K562 (cell line): ENCODE measurements at regions not wholly inside any gene's neighbourhood (a gene's known extent, or its start where the extent isn't known, plus 50 kb on each side); places are given as distances from the start of the nearest gene placed in this dataset.

Experiments
- ATAC-seq: fragments of 200-7000 bp; cut with Tn5 transposase; 3 replicates; pipeline ENCODE4 v1.9.1; 2020; ENCODE audit warnings: moderate library complexity
- BruUV-seq: library from RNA; stranded (reverse); fragments of 400-500 nt; replicated peaks from 2 replicates; lab custom pipeline; 2021; lab: Mats Ljungman, UMichigan
- CTCF ChIA-PET: fragments of 300-600 bp; formaldehyde crosslinking; extraction: SDS; loops from one replicate; lab custom pipeline; 2021; ENCODE audit warnings: low intra/inter-chr PET ratio; lab: Yijun Ruan, JAX
- POLR2A ChIA-PET: fragments of 300-600, 350-650 bp; sonication (Branson Sonifier 250); formaldehyde crosslinking; extraction: SDS; loops from one replicate; lab custom pipeline; 2021; ENCODE audit warnings: antibody characterized with exemption, inconsistent platforms; lab: Yijun Ruan, JAX
- DNase-seq, 4 experiments: peaks; one replicate each; pipeline versions ENCODE4 v3.0.0 to v3.0.0-alpha.2; 2011 to 2018; ENCODE audit warnings: low spot score in 3 of 4, mixed read lengths in 3 of 4; ENCODE audit errors: extremely low read depth in 1 of 4
- FAIRE-seq: peaks from 2 replicates; lab custom pipeline; 2011; peaks lifted over from hg19 to GRCh38; lab: Jason Lieb, UNC
- H2AFZ ChIP-seq: 2 replicates; pipeline ENCODE4 v1.6.0; 2011; ENCODE audit warnings: low read depth, low read length, control low read depth, inconsistent platforms
- H3K27ac ChIP-seq: fragments of 200-600 bp; 3 replicates; pipeline ENCODE4 v1.8.0; 2011; ENCODE audit warnings: low read depth, mild to moderate bottlenecking, control low read depth, inconsistent platforms, low read length, moderate library complexity, mixed read lengths; ENCODE audit errors: extremely low read depth
- H3K27me3 ChIP-seq, 2 experiments: fragments of 300-600 bp in 1 of 2; 2 replicates in 1 of 2; 3 replicates in 1 of 2; pipeline versions ENCODE4 v1.6.0 to v1.8.0; 2011; ENCODE audit warnings: inconsistent platforms in 2 of 2, low read length in 2 of 2, mild to moderate bottlenecking in 1 of 2, mixed read lengths in 1 of 2, moderate library complexity in 1 of 2; ENCODE audit not compliant: control insufficient read depth in 2 of 2, insufficient read depth in 2 of 2
- H3K36me3 ChIP-seq: fragments of 300-600 bp; 3 replicates; pipeline ENCODE4 v1.8.0; 2011; ENCODE audit warnings: mild to moderate bottlenecking, low read length, inconsistent platforms; ENCODE audit not compliant: control insufficient read depth, insufficient read depth
- H3K4me1 ChIP-seq, 2 experiments: fragments of 200-600 bp in 1 of 2; replicated peaks in 1 of 2; 2 replicates in 1 of 2; 3 replicates in 1 of 2; pipeline versions ENCODE4 v1.5.1 to v1.8.0; 2011; ENCODE audit warnings: inconsistent platforms in 2 of 2, low read length in 2 of 2, mild to moderate bottlenecking in 1 of 2, mixed read lengths in 1 of 2, moderate library complexity in 1 of 2; ENCODE audit not compliant: control insufficient read depth in 2 of 2, insufficient read depth in 2 of 2
- H3K4me2 ChIP-seq: 2 replicates; pipeline ENCODE4 v1.6.1; 2011; ENCODE audit warnings: low read length, control low read depth, inconsistent platforms, mixed read lengths; ENCODE audit not compliant: insufficient read depth
- H3K4me3 ChIP-seq: fragments of 200-600 bp; sonication (generic), shearing (Covaris generic); 2 replicates; pipeline ENCODE4 v1.5.1; 2016; ENCODE audit warnings: control low read depth, inconsistent platforms
- H3K79me2 ChIP-seq: fragments of 200-600 bp; 3 replicates; pipeline ENCODE4 v1.8.0; 2011; ENCODE audit warnings: low read length, inconsistent platforms; ENCODE audit not compliant: control insufficient read depth, insufficient read depth
- H3K9ac ChIP-seq, 2 experiments: 2 replicates each; pipeline versions ENCODE4 v1.6.0 to v1.6.1; 2011; ENCODE audit warnings: low read depth in 2 of 2, low read length in 2 of 2, control low read depth in 1 of 2, inconsistent platforms in 1 of 2, mild to moderate bottlenecking in 1 of 2, mixed read lengths in 1 of 2; ENCODE audit not compliant: insufficient read depth in 1 of 2
- H3K9me1 ChIP-seq: one replicate; pipeline ENCODE4 v1.6.0; 2011; ENCODE audit warnings: inconsistent platforms, mild to moderate bottlenecking, low read length, moderate library complexity; ENCODE audit not compliant: control insufficient read depth, insufficient read depth
- H3K9me3 ChIP-seq: replicated peaks from 2 replicates; pipeline ENCODE4 v1.5.1; 2011; ENCODE audit warnings: low read depth, low read length, inconsistent platforms; ENCODE audit not compliant: control insufficient read depth, insufficient read depth
- H4K20me1 ChIP-seq: replicated peaks from 2 replicates; pipeline ENCODE4 v1.6.1; 2011; ENCODE audit warnings: low read length, inconsistent platforms, mixed read lengths; ENCODE audit not compliant: control insufficient read depth, insufficient read depth
- CBX2 ChIP-seq: fragments of 200-600 bp; sonication (generic); IDR thresholded peaks from one replicate; pipeline ENCODE4 v1.6.1; 2012; ENCODE audit warnings: mild to moderate bottlenecking, low read length, inconsistent platforms; ENCODE audit not compliant: insufficient read depth, poor library complexity, severe bottlenecking
- DMBX1 ChIP-seq: fragments of 250-450 bp; sonication (Bioruptor Pico); IDR thresholded peaks from 2 replicates; pipeline ENCODE4 v1.8.0; 2022; ENCODE audit warnings: inconsistent platforms, mild to moderate bottlenecking, moderate library complexity, borderline replicate concordance
- NR3C1 ChIP-seq: sonication (generic); formaldehyde crosslinking; IDR thresholded peaks from 2 replicates; pipeline ENCODE4 v1.8.1; 2022; ENCODE audit warnings: missing genetic modification reagents
- PYGO2 ChIP-seq: fragments of 450-650 bp; IDR thresholded peaks from 2 replicates; pipeline ENCODE4 v1.6.1; 2016; ENCODE audit warnings: mild to moderate bottlenecking, missing genetic modification characterization, moderate library complexity, missing compliant biosample characterization
- SIRT6 ChIP-seq: IDR thresholded peaks from one replicate; pipeline ENCODE4 v1.6.1; 2012; ENCODE audit warnings: low read depth, mild to moderate bottlenecking, control low read depth, inconsistent platforms, low read length, moderate library complexity
- SMARCB1 ChIP-seq: IDR thresholded peaks from 2 replicates; pipeline ENCODE4 v1.6.1; 2011; ENCODE audit warnings: improper control_type of control experiment, low read depth; ENCODE audit not compliant: insufficient read length
- SMARCE1 ChIP-seq: fragments of 450-650 bp; IDR thresholded peaks from 2 replicates; pipeline ENCODE4 v1.7.1; 2016; ENCODE audit warnings: mild to moderate bottlenecking
- ZBTB7A ChIP-seq: IDR thresholded peaks from 2 replicates; pipeline ENCODE4 v1.6.1; 2011; ENCODE audit warnings: low read depth, mild to moderate bottlenecking, low read length, moderate library complexity, borderline replicate concordance; ENCODE audit not compliant: control insufficient read depth
- ZFP91 ChIP-seq: sonication (generic); formaldehyde crosslinking; IDR thresholded peaks from 2 replicates; pipeline ENCODE4 v1.8.0; 2022; ENCODE audit warnings: mild to moderate bottlenecking, missing genetic modification reagents
- ZNF165 ChIP-seq: fragments of 250-450 bp; sonication (Bioruptor Pico); IDR thresholded peaks from 2 replicates; pipeline ENCODE4 v1.4.0; 2020; ENCODE audit warnings: borderline replicate concordance
- ZNF75A ChIP-seq: fragments of 450-650 bp; formaldehyde crosslinking; IDR thresholded peaks from 2 replicates; pipeline ENCODE4 v1.4.0; 2020; ENCODE audit warnings: mild to moderate bottlenecking
- WGBS: fragments of 100-300 bp; shearing (Covaris generic); methylation state at CpG from one replicate; pipeline ENCODE4 v1.1.6; 2016; ENCODE audit warnings: low coverage, mixed read lengths; ENCODE audit not compliant: insufficient coverage; ENCODE audit errors: missing lambda C conversion rate; 5-methylcytosine and 5-hydroxymethylcytosine counted together
- in situ Hi-C: fragments of 300-500 bp; cut with MboI; formaldehyde crosslinking; loops from 4 replicates; pipeline ENCODE4 v1.15.0; 2018; ENCODE audit warnings: inconsistent platforms, mixed read lengths
- intact Hi-C: fragments of 100-400 bp; cut with micrococcal nuclease; formaldehyde crosslinking; loops from 2 replicates; pipeline ENCODE4 v1.14.2; 2022

- in situ Hi-C loops (no loop called here), intact Hi-C loops (no loop called here)
- Histone ChIP-seq H3K9me3 (no peaks in the 10 kb centered on the region), H3K9me1 (no peaks in the 10 kb centered on the region), H3K79me2 (no peaks in the 10 kb centered on the region), H4K20me1 (no peaks in the 10 kb centered on the region), H3K4me2 (no peak overlapping the region), H3K27me3 (no peaks in the 10 kb centered on the region; a peak in 1 of 5 replicates), H2AFZ (no peak overlapping the region), H3K9ac (no peak overlapping the region), H3K36me3 (no peaks in the 10 kb centered on the region), H3K4me1 (no peaks in the 10 kb centered on the region), H3K27ac (no peak overlapping the region), H3K4me3 (no peak overlapping the region)
- ATAC-seq (no peak), DNase-seq (no peak), FAIRE-seq (no peak)
- no TSS peak for BruUV-seq
- WGBS, result 0% methylated on average over 1 of the region's 2 CpGs
- CTCF ChIA-PET, result no interaction called here
- POLR2A ChIA-PET, result no interaction called here
- no peak for TF ChIP-seq ZFP91 (CRISPR knock-in tag)
- no peak for TF ChIP-seq ZNF75A
- TF ChIP-seq NR3C1 (CRISPR knock-in tag), result no peak
- TF ChIP-seq SIRT6, result no peak
- no peak for TF ChIP-seq ZBTB7A
- no peak for TF ChIP-seq PYGO2 (tag)
- no peak for TF ChIP-seq ZNF165 (CRISPR knock-in tag)
- no peak for TF ChIP-seq SMARCE1
- TF ChIP-seq CBX2, result no peak
- TF ChIP-seq DMBX1, result no peak
- no peak for TF ChIP-seq SMARCB1
These were observed 201.0 kb downstream of the TMX1 start for GRCh38 chr14:51441001-51441400.
